SW 1271 (cell line): ENCODE measurements at regions not wholly inside any gene's neighbourhood (a gene's known extent, or its start where the extent isn't known, plus 50 kb on each side); places are given as distances from the start of the nearest gene placed in this dataset.
"Not testable (repeated sequence)": the region's sequence is repeated elsewhere in the genome, so short reads cannot be mapped to it uniquely, and the experiment has no call there.

Experiments
- DNase-seq, 2 experiments: peaks; one replicate each; lab custom pipeline; 2025; lab: John Stamatoyannopoulos, UW

GRCh38 chr16:33913601-33914000 lies 454.2 kb downstream of the TP53TG3F start:
- peak in 1 of 2 experiments; percentile 6 for DNase-seq

GRCh38 chr16:33920761-33921545 lies 461.5 kb downstream of the TP53TG3F start:
- DNase-seq = not testable (repeated sequence)

GRCh38 chr16:33922914-33923313 lies 463.5 kb downstream of the TP53TG3F start:
- not testable (repeated sequence) for DNase-seq

- DNase-seq = not testable (repeated sequence)
These were observed 468.6 kb downstream of the TP53TG3F start for GRCh38 chr16:33928026-33928425.

GRCh38 chr16:33932191-33932590 lies 472.8 kb downstream of the TP53TG3F start:
- not testable (repeated sequence) for DNase-seq

GRCh38 chr16:33933039-33933438 lies 473.6 kb downstream of the TP53TG3F start:
- DNase-seq = not testable (repeated sequence)

DNA sequence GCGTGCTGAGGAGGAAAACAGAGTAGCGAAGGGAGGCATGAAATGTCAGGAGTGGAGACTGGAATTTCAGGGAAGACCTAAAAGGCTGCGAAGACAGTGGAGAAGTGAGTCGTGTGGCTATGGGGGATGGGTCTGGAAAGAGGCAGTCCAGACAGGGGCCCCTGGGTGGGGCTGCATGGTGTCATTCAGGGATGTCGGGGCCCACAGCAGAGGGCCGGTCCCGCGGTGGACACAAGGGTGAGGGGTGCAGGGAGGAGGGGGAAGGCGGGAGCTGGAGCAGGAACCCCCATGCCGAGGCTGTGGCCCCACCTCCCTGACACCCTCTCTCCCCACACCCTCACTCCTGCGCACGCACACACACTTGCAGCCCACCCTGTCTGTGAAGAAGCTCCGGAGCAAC lies 476.4 kb downstream of the TP53TG3F start:
- not testable (repeated sequence) for DNase-seq

- not testable (repeated sequence) for DNase-seq
These were observed 478.7 kb downstream of the TP53TG3F start for GRCh38 chr16:33938097-33938496.

DNA sequence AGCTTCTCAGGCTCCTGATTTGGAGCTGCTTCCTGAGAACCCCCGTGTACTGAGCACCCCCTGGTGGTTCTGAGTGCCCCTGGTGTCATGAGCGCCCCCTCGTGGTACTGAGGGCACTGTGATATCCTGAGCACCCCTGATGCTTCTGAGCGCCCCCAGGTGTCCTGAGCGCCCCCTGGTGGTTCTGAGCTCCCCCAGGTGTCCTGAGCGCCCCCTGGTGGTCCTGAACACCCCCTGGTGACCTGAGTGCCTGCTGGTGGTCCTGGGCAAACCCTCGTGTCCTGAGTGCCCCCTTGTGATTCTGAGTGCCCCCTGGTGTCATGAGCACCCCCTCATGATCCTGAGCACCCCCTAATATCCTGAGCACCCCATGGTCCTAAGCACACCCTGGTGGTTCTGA lies 502.1 kb downstream of the TP53TG3F start:
- not testable (repeated sequence) for DNase-seq

- DNase-seq = not testable (repeated sequence)
These were observed 506.1 kb downstream of the TP53TG3F start for GRCh38 chr16:33965534-33965933.

GRCh38 chr16:33966855-33967254 lies 507.4 kb downstream of the TP53TG3F start:
- not testable (repeated sequence) for DNase-seq

GRCh38 chr16:33974557-33974956 lies 515.1 kb downstream of the TP53TG3F start:
- not testable (repeated sequence) for DNase-seq

GRCh38 chr16:33975744-33976143 lies 516.3 kb downstream of the TP53TG3F start:
- not testable (repeated sequence) for DNase-seq

GRCh38 chr16:33976521-33976920 lies 517.1 kb downstream of the TP53TG3F start:
- DNase-seq = not testable (repeated sequence)

GRCh38 chr16:33978784-33979183 lies 519.4 kb downstream of the TP53TG3F start:
- DNase-seq = not testable (repeated sequence)

- DNase-seq = not testable (repeated sequence)
These were observed 520.2 kb downstream of the TP53TG3F start for GRCh38 chr16:33979613-33980012.

- DNase-seq = not testable (repeated sequence)
These were observed 521.3 kb downstream of the TP53TG3F start for GRCh38 chr16:33980736-33981135.

DNA sequence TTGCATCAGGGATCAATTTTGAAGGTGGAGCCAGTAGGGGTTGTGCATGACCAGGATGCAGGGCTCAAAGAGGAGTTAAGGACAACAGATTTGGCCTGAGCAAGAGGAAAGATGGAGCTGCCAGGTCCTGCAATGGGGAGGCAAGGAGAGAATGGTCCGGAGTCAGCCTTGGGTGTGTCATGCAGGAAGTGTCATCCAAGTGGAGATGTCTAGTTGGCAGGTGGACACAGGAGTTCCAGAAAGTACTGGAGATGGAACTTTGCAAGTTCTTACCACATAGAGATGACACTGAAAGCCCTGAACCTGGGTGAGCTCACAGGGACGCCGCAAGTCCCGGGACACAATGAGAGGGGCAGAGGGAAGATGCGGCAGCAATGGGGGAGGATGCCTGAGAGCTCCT lies 525.0 kb downstream of the TP53TG3F start:
- DNase-seq = not testable (repeated sequence)

- DNase-seq = not testable (repeated sequence)
These were observed 527.1 kb downstream of the TP53TG3F start for GRCh38 chr16:33986521-33986920.

DNA sequence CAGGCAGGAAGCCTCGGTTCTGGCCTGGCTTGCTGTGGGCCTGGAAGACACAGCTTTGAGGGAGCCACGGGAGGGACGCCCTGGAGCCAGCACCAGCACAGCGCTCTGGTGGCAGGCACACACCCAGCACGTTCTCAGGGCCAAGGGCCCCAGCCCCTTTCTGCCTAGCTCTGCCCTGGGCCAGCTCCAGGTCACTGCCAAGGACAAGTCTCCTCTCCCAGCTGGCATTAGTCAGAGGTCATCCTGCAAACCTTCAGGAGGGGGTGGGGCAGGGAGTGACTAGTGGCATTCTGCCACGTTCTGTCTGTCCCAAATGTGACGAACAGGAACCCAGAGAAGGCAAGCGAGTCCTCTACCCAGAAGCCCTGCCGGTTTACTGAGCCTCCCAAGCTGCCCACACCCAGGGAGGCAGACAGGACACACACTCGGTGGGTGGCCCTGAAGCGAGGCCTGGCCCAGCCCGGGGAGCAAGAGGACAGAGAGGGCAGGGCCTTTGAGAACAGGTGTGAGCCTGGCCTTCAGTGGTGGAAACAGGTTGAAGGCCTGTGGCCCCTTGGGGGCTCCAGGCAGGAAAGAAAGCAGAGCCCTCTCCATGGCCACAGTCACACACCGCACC lies 528.0 kb downstream of the TP53TG3F start:
- not testable (repeated sequence) for DNase-seq

DNA sequence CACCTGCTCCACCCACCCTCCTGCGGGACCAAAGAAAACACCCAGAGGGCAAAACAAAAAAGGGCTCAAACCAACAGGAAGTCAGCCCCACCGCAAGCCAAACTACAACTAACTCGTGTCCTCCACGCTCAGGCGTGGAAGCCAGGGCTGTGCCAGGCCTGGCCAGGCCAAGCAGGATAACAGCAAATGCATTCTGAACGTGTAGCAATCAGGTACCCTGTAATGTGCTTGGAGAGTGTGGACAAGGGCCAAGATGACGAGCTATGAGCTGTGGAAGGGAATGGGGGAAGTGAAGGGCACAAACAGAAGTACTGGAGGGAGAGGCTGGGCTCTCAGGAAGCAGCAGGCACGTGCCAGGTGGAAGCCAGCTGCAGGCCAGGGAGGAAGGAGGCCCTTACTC lies 528.6 kb downstream of the TP53TG3F start:
- not testable (repeated sequence) for DNase-seq

- not testable (repeated sequence) for DNase-seq
These were observed 531.1 kb downstream of the TP53TG3F start for GRCh38 chr16:33990488-33990887.

DNA sequence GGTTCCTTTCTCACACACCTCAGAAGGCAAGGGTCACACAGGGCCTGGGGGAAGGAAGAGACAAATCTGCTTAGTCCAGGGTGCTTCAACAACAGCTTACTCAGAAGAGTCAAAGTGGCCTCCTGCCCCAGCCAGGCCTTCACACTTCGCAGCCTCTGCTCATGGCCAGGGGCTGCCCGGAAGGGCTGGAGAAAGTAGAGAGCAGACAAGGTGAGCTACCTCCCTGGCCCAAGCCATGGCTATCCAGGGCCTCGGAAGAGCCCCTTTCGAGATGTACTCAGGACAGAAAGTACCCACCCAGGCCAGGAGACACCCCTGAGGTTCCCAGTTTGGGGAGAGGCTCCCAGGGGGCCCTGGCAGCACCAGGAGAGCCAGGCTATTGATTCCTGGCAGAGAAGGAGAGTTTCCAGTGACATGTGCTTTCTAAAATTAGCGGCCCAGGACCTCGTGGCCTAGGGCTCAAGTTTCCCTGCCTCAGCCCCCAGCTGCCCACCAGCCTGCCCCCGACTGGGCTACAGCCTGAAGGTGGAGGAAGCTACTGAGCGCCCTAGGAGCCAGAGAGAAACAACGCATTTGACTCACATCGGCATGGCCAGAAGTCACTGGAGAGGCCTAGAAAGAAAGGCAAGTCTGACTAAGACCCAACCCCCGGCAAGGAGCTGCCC lies 533.2 kb downstream of the TP53TG3F start:
- DNase-seq = not testable (repeated sequence)
